Pancreas (tissue), 10 donors: ENCODE measurements at regions not wholly inside any gene's neighbourhood (a gene's known extent, or its start where the extent isn't known, plus 50 kb on each side); places are given as distances from the start of the nearest gene placed in this dataset.

ENCODE experiments used
- ATAC-seq, 4 donors: fragments of 200-7000 bp; cut with Tn5 transposase; one replicate each; pipeline versions ENCODE4 v1.8.0 to v1.9.1; 2020; ENCODE audit warnings: mild to moderate bottlenecking in 4 of 4, moderate library complexity in 4 of 4
- DNase-seq, 6 donors: peaks; one replicate each; pipeline ENCODE4 v3.0.0-alpha.2; 2020
- FAIRE-seq: peaks from 2 replicates; lab custom pipeline; 2012; peaks lifted over from hg19 to GRCh38; lab: Jason Lieb, UNC
- H3K27ac ChIP-seq, 4 donors: fragments of 200-600 bp; sonication (generic); 1 replicate in 3 of 4; 2 replicates in 1 of 4; pipeline versions ENCODE4 v1.5.0 to v1.8.0; 2020
- H3K27me3 ChIP-seq, 4 donors: fragments of 200-600 bp; one replicate each; pipeline ENCODE4 v1.8.0; 2021
- H3K36me3 ChIP-seq, 3 donors: fragments of 200-600 bp; sonication (generic) in 1 of 3; one replicate each; pipeline versions ENCODE4 v1.5.0 to v1.8.0; 2020 to 2021
- H3K4me1 ChIP-seq, 3 donors: fragments of 200-600 bp; one replicate each; pipeline ENCODE4 v1.8.0; 2021
- H3K4me3 ChIP-seq, 4 donors: fragments of 200-600 bp; sonication (generic) in 2 of 4; one replicate each; pipeline versions ENCODE4 v1.5.0 to v1.8.0; 2020 to 2021
- H3K9me3 ChIP-seq, 4 donors: fragments of 200-600 bp; one replicate each; pipeline ENCODE4 v1.8.0; 2021
- CTCF ChIP-seq, 4 donors: fragments of 200-600 bp; sonication (generic) in 3 of 4; IDR thresholded peaks; one replicate each; pipeline versions ENCODE4 v1.5.0 to v1.8.0; 2021; ENCODE audit warnings: antibody characterized with exemption in 4 of 4
- WGBS, 2 donors: extraction: QIAGEN DNeasy Blood & Tissue Kit; methylation state at CpG; one replicate each; pipeline ENCODE4 v1.1.7; 2013; 5-methylcytosine and 5-hydroxymethylcytosine counted together
- intact Hi-C, 3 donors: fragments of 100-400 bp; cut with DNase I; formaldehyde crosslinking; loops; one replicate each; pipeline versions ENCODE4 v1.11.1 to v1.14.2; 2022
- donor health status: healthy with polysubstance abuse.
- donor health status: DM: no; HTN: no; CAD: no; lungs with moderate emphysema.
- donor health status: DM: no; HTN: no; CAD: no.
- donor health status: control.
- donor health status: control.
- donor health status: Bipolar disorder and iron deficiency.
- donor health status: DM: yes; HTN: yes; CAD: no.
- donor health status: DM: no; HTN: no; CAD: no.
- donor health status: DM: no; HTN: no; CAD: no.
- donor health status: DM: yes; HTN: yes; CAD: no.

GRCh38 chr16:65679785-65680184 lies 557.9 kb upstream of the CDH11 start:
- TF ChIP-seq CTCF (IDR thresholded peaks at IDR 0.05) = no peak
- Histone ChIP-seq H3K36me3 (no peaks in the 10 kb centered on the region), H3K9me3 (no peaks in the 10 kb centered on the region), H3K4me1 (no peaks in the 10 kb centered on the region), H3K27me3 (no peaks in the 10 kb centered on the region), H3K4me3 (no peak overlapping the region), H3K27ac (no peak overlapping the region)
- no peak for ATAC-seq
- FAIRE-seq = no peak
- intact Hi-C loops = no loop called here
- no peak for DNase-seq
- 56 to 71% methylated on average over 5 of the region's 5 CpGs for WGBS, 2 donors

- Histone ChIP-seq H3K27ac (no peak overlapping the region), H3K27me3 (no peaks in the 10 kb centered on the region), H3K4me3 (no peak overlapping the region), H3K9me3 (no peaks in the 10 kb centered on the region), H3K36me3 (no peaks in the 10 kb centered on the region), H3K4me1 (no peaks in the 10 kb centered on the region)
- DNase-seq = no peak
- no peak for TF ChIP-seq CTCF (IDR thresholded peaks at IDR 0.05)
- intact Hi-C loops = no loop called here
- 14 to 16% methylated on average over 1 of the region's 1 CpG for WGBS, 2 donors
- no peak for FAIRE-seq
- no peak for ATAC-seq
These were observed 553.3 kb upstream of the CDH11 start for GRCh38 chr16:65675161-65675560.

GRCh38 chr16:65672960-65673359 lies 551.1 kb upstream of the CDH11 start:
- 22 to 34% methylated on average over 3 of the region's 3 CpGs for WGBS, 2 donors
- H3K4me1 ChIP-seq = no peaks in the 10 kb centered on the region
- FAIRE-seq (no peak), DNase-seq (no peak), ATAC-seq (no peak)
- no peaks in the 10 kb centered on the region for H3K9me3 ChIP-seq
- no peak overlapping the region for H3K4me3 ChIP-seq
- no peak for TF ChIP-seq CTCF (IDR thresholded peaks at IDR 0.05)
- no peaks in the 10 kb centered on the region for H3K36me3 ChIP-seq
- H3K27me3 ChIP-seq = no peaks in the 10 kb centered on the region
- intact Hi-C loops = no loop called here
- H3K27ac ChIP-seq = no peak overlapping the region

- no peak for ATAC-seq
- no peaks in the 10 kb centered on the region for H3K36me3 ChIP-seq
- no peak for TF ChIP-seq CTCF (IDR thresholded peaks at IDR 0.05)
- WGBS, 2 donors = 51 to 55% methylated on average over 4 of the region's 4 CpGs
- H3K27ac ChIP-seq = no peak overlapping the region
- H3K27me3 ChIP-seq = no peaks in the 10 kb centered on the region
- no peak overlapping the region for H3K4me3 ChIP-seq
- no peaks in the 10 kb centered on the region for H3K9me3 ChIP-seq
- H3K4me1 ChIP-seq = no peaks in the 10 kb centered on the region
- no peak for DNase-seq
- FAIRE-seq = no peak
- intact Hi-C loops = no loop called here
These were observed 549.2 kb upstream of the CDH11 start for GRCh38 chr16:65671071-65671470.

GRCh38 chr16:65668064-65668595 lies 546.3 kb upstream of the CDH11 start:
- Histone ChIP-seq H3K27ac (no peak overlapping the region), H3K4me3 (no peak overlapping the region), H3K4me1 (no peaks in the 10 kb centered on the region), H3K27me3 (no peaks in the 10 kb centered on the region), H3K9me3 (no peaks in the 10 kb centered on the region), H3K36me3 (no peaks in the 10 kb centered on the region)
- intact Hi-C loops = no loop called here
- no peak for TF ChIP-seq CTCF (IDR thresholded peaks at IDR 0.05)
- WGBS, 2 donors = 20 to 28% methylated on average over 3 of the region's 3 CpGs
- no peak for ATAC-seq
- no peak for DNase-seq
- FAIRE-seq = no peak
